K562 (cell line): ENCODE measurements at regions not wholly inside any gene's neighbourhood (a gene's known extent, or its start where the extent isn't known, plus 50 kb on each side); places are given as distances from the start of the nearest gene placed in this dataset.
A peak's percentile ranks its signal among the peaks of the same experiment; 100 is the strongest.

Experiments
- ATF7 ChIP-seq: fragments of 450-650 bp; IDR thresholded peaks from 2 replicates; pipeline ENCODE4 v1.7.1; 2014; ENCODE audit warnings: mild to moderate bottlenecking, moderate library complexity
- CCNT2 ChIP-seq: IDR thresholded peaks from 2 replicates; pipeline ENCODE4 v1.6.1; 2011; ENCODE audit warnings: borderline replicate concordance, low read depth, mild to moderate bottlenecking, moderate library complexity, mixed read lengths, low read length; ENCODE audit not compliant: insufficient read length; ENCODE audit errors: extremely low read depth
- EGR1 ChIP-seq: fragments of 450-650 bp; conservative IDR thresholded peaks from 2 replicates; pipeline ENCODE4 v1.6.1; 2017; ENCODE audit warnings: mild to moderate bottlenecking
- FUS ChIP-seq: fragments of 200-400 bp; formaldehyde crosslinking; optimal IDR thresholded peaks from 2 replicates; pipeline ENCODE3; 2017; ENCODE audit warnings: low read depth, low read length
- HDAC1 ChIP-seq, 2 experiments: fragments of 450-650 bp; IDR thresholded peaks; 2 replicates each; pipeline ENCODE4 v1.6.1; 2016 to 2017; ENCODE audit warnings: inconsistent platforms in 1 of 2, mild to moderate bottlenecking in 1 of 2, moderate library complexity in 1 of 2
- HLTF ChIP-seq: fragments of 450-650 bp; IDR thresholded peaks from 2 replicates; pipeline ENCODE4 v1.6.1; 2016
- KLF6 ChIP-seq: fragments of 250-450 bp; sonication (Bioruptor Pico); IDR thresholded peaks from 2 replicates; pipeline ENCODE4 v1.4.0; 2020; ENCODE audit warnings: mild to moderate bottlenecking, moderate library complexity, borderline replicate concordance
- LCOR ChIP-seq: sonication (generic); formaldehyde crosslinking; IDR thresholded peaks from 2 replicates; pipeline ENCODE4 v1.8.0; 2022; ENCODE audit warnings: mild to moderate bottlenecking, missing genetic modification reagents
- PRMT5 ChIP-seq: sonication (generic); formaldehyde crosslinking; IDR thresholded peaks from 2 replicates; pipeline ENCODE4 v1.5.0; 2020; ENCODE audit warnings: missing genetic modification reagents
- PYGO2 ChIP-seq: fragments of 450-650 bp; IDR thresholded peaks from 2 replicates; pipeline ENCODE4 v1.6.1; 2016; ENCODE audit warnings: mild to moderate bottlenecking, missing genetic modification characterization, moderate library complexity, missing compliant biosample characterization
- RFX5 ChIP-seq: IDR thresholded peaks from 2 replicates; pipeline ENCODE4 v1.6.1; 2011; ENCODE audit warnings: low read depth, mild to moderate bottlenecking, improper control_type of control experiment, low read length
- RUNX1 ChIP-seq: sonication (generic); IDR thresholded peaks from 2 replicates; pipeline ENCODE4 v1.6.1; 2016; ENCODE audit warnings: antibody characterized with exemption, low read depth
- SRSF3 ChIP-seq: fragments of 200-400 bp; formaldehyde crosslinking; IDR thresholded peaks from 2 replicates; pipeline ENCODE4 v1.6.1; 2016; ENCODE audit warnings: mild to moderate bottlenecking, low read length, moderate library complexity; ENCODE audit not compliant: insufficient read depth
- XRCC5 ChIP-seq: fragments of 200-400 bp; formaldehyde crosslinking; IDR thresholded peaks from 2 replicates; pipeline ENCODE4 v1.6.1; 2017; ENCODE audit warnings: low read depth, mild to moderate bottlenecking, low read length
- ZEB2 ChIP-seq: fragments of 450-650 bp; IDR thresholded peaks from 2 replicates; pipeline ENCODE4 v1.6.1; 2016
- TF ChIP-seq, protein P1 (sequence below), 2 experiments: fragments of 200-800 bp in 1 of 2; sonication (Bioruptor generic) in 1 of 2; sonication (generic) in 1 of 2; formaldehyde crosslinking in 1 of 2; IDR thresholded peaks in 1 of 2; conservative IDR thresholded peaks in 1 of 2; 2 replicates each; pipeline versions ENCODE4 v1.5.0 to v1.6.1; 2016 to 2020; ENCODE audit warnings: missing compliant biosample characterization in 1 of 2, missing genetic modification characterization in 1 of 2, missing genetic modification reagents in 1 of 2
- TF ChIP-seq, protein P2 (sequence below): fragments of 250-450 bp; sonication (Bioruptor Pico); IDR thresholded peaks from 2 replicates; pipeline ENCODE4 v1.4.0; 2020; ENCODE audit warnings: borderline replicate concordance
- TF ChIP-seq, protein P3 (sequence below): fragments of 200-400 bp; formaldehyde crosslinking; IDR thresholded peaks from 2 replicates; pipeline ENCODE4 v1.6.1; 2017; ENCODE audit warnings: mild to moderate bottlenecking, low read depth, low read length, moderate library complexity
- TF ChIP-seq, protein P4 (sequence below): sonication (generic); formaldehyde crosslinking; IDR thresholded peaks from 2 replicates; pipeline ENCODE4 v1.8.0; 2022; ENCODE audit warnings: mild to moderate bottlenecking, missing genetic modification reagents, borderline replicate concordance

DNA sequence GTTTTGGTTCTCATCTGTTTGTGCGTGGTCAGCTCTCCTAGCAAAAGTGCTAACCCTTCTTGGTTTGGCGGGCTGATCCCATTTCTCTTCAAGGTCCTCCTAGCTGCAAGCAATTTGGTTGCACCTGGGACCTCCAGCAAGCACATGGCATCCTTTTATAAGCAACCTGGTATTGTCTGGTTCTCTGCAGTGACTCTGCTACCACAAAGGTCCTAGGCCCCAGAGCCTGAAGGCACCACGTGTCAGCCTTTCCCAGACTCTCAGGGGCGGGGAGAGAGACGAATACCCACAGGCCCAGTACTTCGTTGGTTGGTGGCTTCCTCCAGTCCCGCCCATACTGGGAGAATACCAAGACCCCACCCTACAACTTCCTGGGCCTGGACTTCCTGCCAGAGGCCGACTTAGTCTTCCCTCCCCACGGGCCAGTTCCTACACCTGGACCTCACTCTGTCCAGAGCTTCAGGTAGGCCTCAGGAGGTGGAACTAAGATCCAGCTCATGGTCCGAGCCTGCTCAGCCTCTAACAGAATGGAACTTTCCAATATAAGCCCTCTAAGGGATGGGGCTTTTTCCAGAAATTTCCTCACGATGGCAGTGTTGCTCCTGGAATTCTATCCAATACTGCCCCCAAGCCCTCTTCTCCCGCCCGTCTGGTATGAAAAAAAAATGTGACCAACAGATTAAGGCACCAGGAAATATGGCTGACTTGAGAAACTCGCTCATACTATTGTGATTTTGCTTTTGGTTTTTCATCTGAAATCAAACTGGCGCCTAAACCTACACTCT lies 192.5 kb upstream of the STK26 start (continued):
- TF ChIP-seq SRSF3, result no peak
- TF ChIP-seq XRCC5, result peak; percentile 25; the same call in 1 of the 2 replicates
- no peak for TF ChIP-seq KLF6
- 0 out of 2 replicates have a peak, but pooled peaks have one; percentile 38 for TF ChIP-seq PYGO2 (tag)
- TF ChIP-seq, protein P1, sequence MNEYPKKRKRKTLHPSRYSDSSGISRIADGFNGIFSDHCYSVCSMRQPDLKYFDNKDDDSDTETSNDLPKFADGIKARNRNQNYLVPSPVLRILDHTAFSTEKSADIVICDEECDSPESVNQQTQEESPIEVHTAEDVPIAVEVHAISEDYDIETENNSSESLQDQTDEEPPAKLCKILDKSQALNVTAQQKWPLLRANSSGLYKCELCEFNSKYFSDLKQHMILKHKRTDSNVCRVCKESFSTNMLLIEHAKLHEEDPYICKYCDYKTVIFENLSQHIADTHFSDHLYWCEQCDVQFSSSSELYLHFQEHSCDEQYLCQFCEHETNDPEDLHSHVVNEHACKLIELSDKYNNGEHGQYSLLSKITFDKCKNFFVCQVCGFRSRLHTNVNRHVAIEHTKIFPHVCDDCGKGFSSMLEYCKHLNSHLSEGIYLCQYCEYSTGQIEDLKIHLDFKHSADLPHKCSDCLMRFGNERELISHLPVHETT (CRISPR knock-in tag; conservative IDR thresholded peaks at IDR 0.05 in 1 of 2, IDR thresholded peaks at IDR 0.05 in 1 of 2), result 0 out of 4 replicates have a peak, but pooled peaks of 1 of the 2 experiments have one; percentile 25
- peak; percentile 74; the same call in 1 of the 2 replicates for TF ChIP-seq ZEB2
- TF ChIP-seq EGR1, result peak; percentile 77
- TF ChIP-seq, protein P2, sequence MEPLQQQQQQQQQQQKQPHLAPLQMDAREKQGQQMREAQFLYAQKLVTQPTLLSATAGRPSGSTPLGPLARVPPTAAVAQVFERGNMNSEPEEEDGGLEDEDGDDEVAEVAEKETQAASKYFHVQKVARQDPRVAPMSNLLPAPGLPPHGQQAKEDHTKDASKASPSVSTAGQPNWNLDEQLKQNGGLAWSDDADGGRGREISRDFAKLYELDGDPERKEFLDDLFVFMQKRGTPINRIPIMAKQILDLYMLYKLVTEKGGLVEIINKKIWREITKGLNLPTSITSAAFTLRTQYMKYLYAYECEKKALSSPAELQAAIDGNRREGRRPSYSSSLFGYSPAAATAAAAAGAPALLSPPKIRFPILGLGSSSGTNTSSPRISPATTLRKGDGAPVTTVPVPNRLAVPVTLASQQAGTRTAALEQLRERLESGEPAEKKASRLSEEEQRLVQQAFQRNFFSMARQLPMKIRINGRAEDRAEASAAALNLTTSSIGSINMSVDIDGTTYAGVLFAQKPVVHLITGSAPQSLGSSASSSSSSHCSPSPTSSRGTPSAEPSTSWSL (CRISPR knock-in tag), result no peak
- no peak for TF ChIP-seq FUS
- TF ChIP-seq ATF7, result peak; percentile 87
- TF ChIP-seq, protein P3, sequence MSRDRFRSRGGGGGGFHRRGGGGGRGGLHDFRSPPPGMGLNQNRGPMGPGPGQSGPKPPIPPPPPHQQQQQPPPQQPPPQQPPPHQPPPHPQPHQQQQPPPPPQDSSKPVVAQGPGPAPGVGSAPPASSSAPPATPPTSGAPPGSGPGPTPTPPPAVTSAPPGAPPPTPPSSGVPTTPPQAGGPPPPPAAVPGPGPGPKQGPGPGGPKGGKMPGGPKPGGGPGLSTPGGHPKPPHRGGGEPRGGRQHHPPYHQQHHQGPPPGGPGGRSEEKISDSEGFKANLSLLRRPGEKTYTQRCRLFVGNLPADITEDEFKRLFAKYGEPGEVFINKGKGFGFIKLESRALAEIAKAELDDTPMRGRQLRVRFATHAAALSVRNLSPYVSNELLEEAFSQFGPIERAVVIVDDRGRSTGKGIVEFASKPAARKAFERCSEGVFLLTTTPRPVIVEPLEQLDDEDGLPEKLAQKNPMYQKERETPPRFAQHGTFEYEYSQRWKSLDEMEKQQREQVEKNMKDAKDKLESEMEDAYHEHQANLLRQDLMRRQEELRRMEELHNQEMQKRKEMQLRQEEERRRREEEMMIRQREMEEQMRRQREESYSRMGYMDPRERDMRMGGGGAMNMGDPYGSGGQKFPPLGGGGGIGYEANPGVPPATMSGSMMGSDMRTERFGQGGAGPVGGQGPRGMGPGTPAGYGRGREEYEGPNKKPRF, result no peak
- TF ChIP-seq LCOR (CRISPR knock-in tag), result 0 out of 2 replicates have a peak, but pooled peaks have one; percentile 29
- TF ChIP-seq RUNX1, result no peak
- TF ChIP-seq CCNT2, result no peak
- TF ChIP-seq HDAC1 (IDR thresholded peaks at IDR 0.05), result peak in 1 of 2 experiments; percentile 81; a peak in 2 of 4 replicates
- TF ChIP-seq RFX5, result no peak
- TF ChIP-seq HLTF, result no peak
- no peak for TF ChIP-seq PRMT5
- TF ChIP-seq, protein P4, sequence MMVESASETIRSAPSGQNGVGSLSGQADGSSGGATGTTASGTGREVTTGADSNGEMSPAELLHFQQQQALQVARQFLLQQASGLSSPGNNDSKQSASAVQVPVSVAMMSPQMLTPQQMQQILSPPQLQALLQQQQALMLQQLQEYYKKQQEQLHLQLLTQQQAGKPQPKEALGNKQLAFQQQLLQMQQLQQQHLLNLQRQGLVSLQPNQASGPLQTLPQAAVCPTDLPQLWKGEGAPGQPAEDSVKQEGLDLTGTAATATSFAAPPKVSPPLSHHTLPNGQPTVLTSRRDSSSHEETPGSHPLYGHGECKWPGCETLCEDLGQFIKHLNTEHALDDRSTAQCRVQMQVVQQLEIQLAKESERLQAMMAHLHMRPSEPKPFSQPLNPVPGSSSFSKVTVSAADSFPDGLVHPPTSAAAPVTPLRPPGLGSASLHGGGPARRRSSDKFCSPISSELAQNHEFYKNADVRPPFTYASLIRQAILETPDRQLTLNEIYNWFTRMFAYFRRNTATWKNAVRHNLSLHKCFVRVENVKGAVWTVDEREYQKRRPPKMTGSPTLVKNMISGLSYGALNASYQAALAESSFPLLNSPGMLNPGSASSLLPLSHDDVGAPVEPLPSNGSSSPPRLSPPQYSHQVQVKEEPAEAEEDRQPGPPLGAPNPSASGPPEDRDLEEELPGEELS, result no peak
